GM10266 (cell line): ENCODE measurements at regions not wholly inside any gene's neighbourhood (a gene's known extent, or its start where the extent isn't known, plus 50 kb on each side); places are given as distances from the start of the nearest gene placed in this dataset.

Experiments used
- DNase-seq: peaks from one replicate; pipeline ENCODE4 v3.0.0; 2012; ENCODE audit errors: extremely low spot score
- TF ChIP-seq, protein P1 (sequence below): IDR thresholded peaks from 2 replicates; pipeline ENCODE4 v1.5.1; 2012; ENCODE audit warnings: mild to moderate bottlenecking, low read depth; ENCODE audit not compliant: control insufficient read depth, insufficient read depth; ENCODE audit errors: missing control alignments

DNA sequence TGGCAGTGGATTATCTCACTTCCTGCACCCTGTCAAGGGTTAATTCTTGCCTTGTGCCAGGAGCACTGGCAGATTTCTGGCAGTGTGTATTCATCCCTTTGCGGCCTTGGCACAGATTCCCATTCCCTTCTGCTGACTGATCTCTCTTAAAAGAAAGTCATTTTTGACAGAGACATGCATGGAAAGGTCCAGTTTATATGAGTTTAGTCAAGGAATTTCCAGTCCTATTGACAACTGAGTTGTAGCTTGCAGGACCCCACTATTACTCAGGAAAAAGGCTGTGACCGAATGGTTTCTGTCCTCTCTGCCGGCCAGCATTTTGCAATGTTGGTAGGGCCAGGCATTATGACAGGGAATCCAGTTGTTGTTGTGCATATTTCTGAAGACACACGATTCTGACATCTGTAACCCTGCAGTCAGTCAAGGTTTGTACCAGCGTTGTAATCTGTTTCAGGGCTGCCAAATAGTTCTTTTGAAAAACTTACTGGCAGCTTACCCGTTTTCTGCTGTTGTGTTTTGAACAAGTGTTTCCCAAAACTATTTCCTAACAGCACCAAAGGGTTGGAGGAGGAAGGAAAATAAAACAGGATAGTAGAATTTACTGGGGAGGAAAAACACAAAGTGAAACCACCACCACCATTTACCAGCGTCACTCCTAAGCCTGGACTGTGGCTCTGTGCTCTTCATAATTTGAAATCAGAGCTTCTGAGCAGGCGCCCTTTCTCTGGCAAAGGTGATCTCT, 243.4 kb upstream of the KLF4 start:
- TF ChIP-seq, protein P1, sequence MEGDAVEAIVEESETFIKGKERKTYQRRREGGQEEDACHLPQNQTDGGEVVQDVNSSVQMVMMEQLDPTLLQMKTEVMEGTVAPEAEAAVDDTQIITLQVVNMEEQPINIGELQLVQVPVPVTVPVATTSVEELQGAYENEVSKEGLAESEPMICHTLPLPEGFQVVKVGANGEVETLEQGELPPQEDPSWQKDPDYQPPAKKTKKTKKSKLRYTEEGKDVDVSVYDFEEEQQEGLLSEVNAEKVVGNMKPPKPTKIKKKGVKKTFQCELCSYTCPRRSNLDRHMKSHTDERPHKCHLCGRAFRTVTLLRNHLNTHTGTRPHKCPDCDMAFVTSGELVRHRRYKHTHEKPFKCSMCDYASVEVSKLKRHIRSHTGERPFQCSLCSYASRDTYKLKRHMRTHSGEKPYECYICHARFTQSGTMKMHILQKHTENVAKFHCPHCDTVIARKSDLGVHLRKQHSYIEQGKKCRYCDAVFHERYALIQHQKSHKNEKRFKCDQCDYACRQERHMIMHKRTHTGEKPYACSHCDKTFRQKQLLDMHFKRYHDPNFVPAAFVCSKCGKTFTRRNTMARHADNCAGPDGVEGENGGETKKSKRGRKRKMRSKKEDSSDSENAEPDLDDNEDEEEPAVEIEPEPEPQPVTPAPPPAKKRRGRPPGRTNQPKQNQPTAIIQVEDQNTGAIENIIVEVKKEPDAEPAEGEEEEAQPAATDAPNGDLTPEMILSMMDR, result no peak
- no peak for DNase-seq

DNA sequence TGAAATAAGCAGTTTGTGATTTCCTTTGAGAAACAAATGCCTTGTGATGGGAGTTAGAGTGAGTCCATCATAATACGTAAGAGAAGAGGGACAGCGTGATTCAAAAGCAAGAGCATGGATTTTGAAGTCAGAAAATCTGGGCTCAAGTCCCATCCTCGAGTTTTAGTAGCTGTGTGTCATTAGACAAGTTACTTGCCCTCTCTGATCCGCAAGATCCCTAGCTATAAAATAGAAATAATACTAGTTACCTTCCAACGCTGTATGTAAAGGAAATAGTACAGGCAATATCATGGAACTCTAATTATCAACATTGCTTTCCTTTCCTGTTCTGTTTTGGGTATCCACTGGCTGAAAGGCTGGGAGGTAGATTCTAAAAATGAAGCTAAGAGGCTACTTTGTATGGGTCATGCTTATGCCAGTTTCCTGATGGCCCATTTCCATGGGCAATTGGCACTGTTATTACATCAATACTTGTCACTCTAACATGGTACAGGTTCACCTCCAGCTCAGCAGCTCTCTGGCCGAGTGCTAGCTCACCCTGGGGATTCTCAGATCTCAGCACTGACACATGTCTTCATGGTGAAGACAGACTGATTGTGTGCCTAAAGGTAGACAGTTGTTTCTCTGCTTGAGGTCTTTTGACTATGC, 241.7 kb upstream of the KLF4 start:
- TF ChIP-seq, protein P1, result no peak
- DNase-seq, result no peak

GRCh38 chr9:107730666-107731065, 241.1 kb upstream of the KLF4 start:
- no peak for DNase-seq
- TF ChIP-seq, protein P1, result no peak

DNA sequence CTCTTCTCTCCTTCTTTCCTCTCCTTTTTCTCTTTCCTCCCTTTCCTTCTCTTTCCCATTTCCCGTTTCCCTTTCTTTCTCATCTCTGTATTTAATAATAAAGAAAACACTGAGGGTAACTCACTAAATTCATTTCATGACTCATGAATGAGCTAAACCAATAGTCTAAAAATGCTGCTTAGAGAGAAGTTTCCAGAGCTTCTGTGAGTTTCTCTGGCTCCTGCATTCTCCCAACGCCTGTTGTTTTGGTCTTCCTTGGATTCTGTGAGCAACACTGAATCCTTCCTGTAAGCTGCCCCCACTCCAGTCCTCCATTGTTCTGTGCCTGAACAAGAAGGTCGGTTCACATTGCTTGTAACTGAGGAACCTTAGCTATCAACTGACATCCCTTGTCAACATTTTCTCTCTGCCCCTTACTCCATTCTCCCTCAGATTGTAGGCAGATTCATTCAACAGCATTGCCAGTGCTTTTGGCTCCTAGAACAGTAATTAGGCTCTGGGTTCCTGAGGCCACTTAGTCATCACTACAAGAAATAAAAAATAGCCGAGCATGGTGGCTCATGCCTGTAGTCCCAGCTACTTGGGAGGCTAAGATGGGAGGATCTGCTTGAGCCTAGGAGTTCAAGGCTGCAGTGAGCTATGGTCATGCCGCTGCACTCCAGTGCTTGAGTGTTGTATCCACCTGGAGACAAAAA, 237.7 kb upstream of the KLF4 start:
- DNase-seq, result no peak

GRCh38 chr9:107723015-107723414, 233.4 kb upstream of the KLF4 start:
- TF ChIP-seq, protein P1, result no peak
- DNase-seq, result no peak

More for the DNA sequence above, 237.7 kb upstream of the KLF4 start:
- TF ChIP-seq, protein P1, result no peak

GRCh38 chr9:107721705-107722245, 232.2 kb upstream of the KLF4 start:
- DNase-seq, result no peak
- TF ChIP-seq, protein P1, result no peak

- no peak for DNase-seq
- TF ChIP-seq, protein P1, result no peak
Observed at GRCh38 chr9:107720501-107720900, 230.9 kb upstream of the KLF4 start.
